HepG2 (cell line): ENCODE measurements at regions not wholly inside any gene's neighbourhood (a gene's known extent, or its start where the extent isn't known, plus 50 kb on each side); places are given as distances from the start of the nearest gene placed in this dataset.

Experiments
- ATAC-seq: fragments of 200-7000 bp; cut with Tn5 transposase; 3 replicates; pipeline ENCODE4 v1.9.1; 2020; ENCODE audit warnings: mild to moderate bottlenecking, moderate library complexity
- BruUV-seq: library from RNA; stranded (reverse); fragments of 400-500 nt; replicated peaks from 2 replicates; lab custom pipeline; 2021; lab: Mats Ljungman, UMichigan
- CTCF ChIA-PET: fragments of 300-600 bp; formaldehyde crosslinking; extraction: SDS; loops from one replicate; lab custom pipeline; 2021; ENCODE audit warnings: low total read pairs, inconsistent platforms, low intra/inter-chr PET ratio; lab: Yijun Ruan, JAX
- POLR2A ChIA-PET: fragments of 350-600 bp; sonication (Branson Sonifier 250); formaldehyde crosslinking; loops from one replicate; lab custom pipeline; 2020; ENCODE audit warnings: antibody characterized with exemption, inconsistent platforms; lab: Yijun Ruan, JAX
- DNase-seq: peaks from one replicate; pipeline ENCODE4 v3.0.0-alpha.2; 2015; ENCODE audit warnings: low spot score
- FAIRE-seq: peaks from 3 replicates; lab custom pipeline; 2011; peaks lifted over from hg19 to GRCh38; lab: Jason Lieb, UNC
- H2AFZ ChIP-seq: one replicate; pipeline ENCODE4 v1.6.1; 2011; ENCODE audit warnings: low read length, inconsistent platforms
- H3K27ac ChIP-seq: fragments of 300-600 bp; 3 replicates; pipeline ENCODE4 v1.8.0; 2011; ENCODE audit warnings: mixed run types, mild to moderate bottlenecking, mixed read lengths, low read length, inconsistent platforms; ENCODE audit not compliant: insufficient read depth; ENCODE audit errors: extremely low read length
- H3K27me3 ChIP-seq, 2 experiments: fragments of 200-600 bp in 1 of 2; 2 replicates in 1 of 2; 3 replicates in 1 of 2; pipeline versions ENCODE4 v1.6.0 to v1.8.0; 2011; ENCODE audit warnings: low read length in 2 of 2, mild to moderate bottlenecking in 2 of 2, moderate library complexity in 2 of 2, inconsistent platforms in 1 of 2; ENCODE audit not compliant: insufficient read depth in 2 of 2, control insufficient read depth in 1 of 2
- H3K36me3 ChIP-seq, 2 experiments: fragments of 200-600 bp in 1 of 2; replicated peaks in 1 of 2; 2 replicates in 1 of 2; 3 replicates in 1 of 2; pipeline versions ENCODE4 v1.5.1 to v1.8.0; 2011; ENCODE audit warnings: low read length in 2 of 2, inconsistent platforms in 1 of 2; ENCODE audit not compliant: insufficient read depth in 2 of 2, control insufficient read depth in 1 of 2
- H3K4me1 ChIP-seq: 2 replicates; pipeline ENCODE4 v1.5.1; 2012; ENCODE audit warnings: low read length, inconsistent platforms; ENCODE audit not compliant: insufficient read depth
- H3K4me2 ChIP-seq: 2 replicates; pipeline ENCODE4 v1.6.0; 2011; ENCODE audit warnings: low read depth, low read length, inconsistent platforms
- H3K4me3 ChIP-seq, 3 experiments: fragments of 200-600 bp in 1 of 3; sonication (generic), shearing (Covaris generic) in 1 of 3; replicated peaks in 1 of 3; 2 replicates each; pipeline ENCODE4 v1.5.1; 2011 to 2016; ENCODE audit warnings: low read length in 3 of 3, inconsistent platforms in 2 of 3, low read depth in 2 of 3, mild to moderate bottlenecking in 2 of 3, control low read depth in 1 of 3, mixed read lengths in 1 of 3; ENCODE audit not compliant: insufficient read depth in 1 of 3
- H3K79me2 ChIP-seq: one replicate; pipeline ENCODE4 v1.6.1; 2011; ENCODE audit warnings: low read length, inconsistent platforms; ENCODE audit not compliant: insufficient read depth
- H3K9ac ChIP-seq: 2 replicates; pipeline ENCODE4 v1.6.0; 2011; ENCODE audit warnings: mild to moderate bottlenecking, low read depth, low read length, inconsistent platforms; ENCODE audit not compliant: insufficient read depth
- H3K9me3 ChIP-seq: 2 replicates; pipeline ENCODE4 v1.5.1; 2012; ENCODE audit warnings: mild to moderate bottlenecking, low read length
- H4K20me1 ChIP-seq: 2 replicates; pipeline ENCODE4 v1.6.0; 2011; ENCODE audit warnings: inconsistent platforms, mild to moderate bottlenecking, low read length, moderate library complexity; ENCODE audit not compliant: insufficient read depth
- CC2D1A ChIP-seq: sonication (generic); formaldehyde crosslinking; IDR thresholded peaks from 2 replicates; pipeline ENCODE4 v1.8.1; 2023; ENCODE audit warnings: mild to moderate bottlenecking, missing genetic modification reagents
- EHMT2 ChIP-seq: fragments of 200-600 bp; sonication (generic); IDR thresholded peaks from 2 replicates; pipeline ENCODE4 v1.7.0; 2017; ENCODE audit warnings: antibody characterized with exemption, low read depth, low read length, borderline replicate concordance
- FIP1L1 ChIP-seq: fragments of 200-400 bp; formaldehyde crosslinking; IDR thresholded peaks from 2 replicates; pipeline ENCODE4 v1.6.1; 2018; ENCODE audit warnings: low read depth, mild to moderate bottlenecking, low read length, moderate library complexity, borderline replicate concordance; ENCODE audit not compliant: insufficient read depth
- FOXA3 ChIP-seq: IDR thresholded peaks from 2 replicates; pipeline ENCODE4 v1.6.1; 2016; ENCODE audit warnings: missing genetic modification reagents, missing compliant biosample characterization
- HNRNPH1 ChIP-seq: fragments of 200-400 bp; formaldehyde crosslinking; optimal IDR thresholded peaks from 2 replicates; pipeline ENCODE3; 2017; ENCODE audit warnings: mild to moderate bottlenecking, low read depth, low read length
- MIXL1 ChIP-seq: IDR thresholded peaks from 2 replicates; pipeline ENCODE4 v1.6.1; 2016
- SP1 ChIP-seq, 2 experiments: fragments of 450-650 bp in 1 of 2; sonication (generic) in 1 of 2; formaldehyde crosslinking in 1 of 2; IDR thresholded peaks; 2 replicates each; pipeline versions ENCODE4 v1.4.0 to v1.6.1; 2016 to 2020; ENCODE audit warnings: missing genetic modification reagents in 1 of 2
- ZFP36 ChIP-seq: fragments of 150-350 bp; IDR thresholded peaks from 2 replicates; pipeline ENCODE4 v1.6.1; 2018; ENCODE audit warnings: borderline replicate concordance, low read length, low read depth; ENCODE audit not compliant: partially characterized antibody
- ZMYM2 ChIP-seq: sonication (generic); formaldehyde crosslinking; IDR thresholded peaks from 2 replicates; pipeline ENCODE4 v1.8.0; 2022; ENCODE audit warnings: mild to moderate bottlenecking, missing genetic modification reagents
- ZNF256 ChIP-seq: sonication (generic); formaldehyde crosslinking; conservative IDR thresholded peaks from 2 replicates; pipeline ENCODE4 v1.4.0; 2020; ENCODE audit warnings: missing genetic modification reagents
- ZSCAN29 ChIP-seq: sonication (generic); formaldehyde crosslinking; conservative IDR thresholded peaks from 2 replicates; pipeline ENCODE4 v1.4.0; 2020; ENCODE audit warnings: mild to moderate bottlenecking, missing genetic modification reagents
- WGBS: methylation state at CpG from one replicate; pipeline ENCODE4 v1.1.6; 2017; ENCODE audit warnings: low lambda C conversion rate; 5-methylcytosine and 5-hydroxymethylcytosine counted together
- in situ Hi-C: cut with HindIII; loops from 2 replicates; pipeline ENCODE4 v1.10.0; 2017; ENCODE audit warnings: low pct_unique_long_range_greater_than_20kb; ENCODE audit not compliant: extremely low pct_ligation_motif_present
- intact Hi-C: fragments of 100-400 bp; cut with micrococcal nuclease; formaldehyde crosslinking; loops from one replicate; pipeline ENCODE4 v1.10.0; 2022; ENCODE audit not compliant: unreplicated experiment
- TF ChIP-seq, protein P1 (sequence below): sonication (generic); formaldehyde crosslinking; IDR thresholded peaks from 2 replicates; pipeline ENCODE4 v1.4.0; 2020; ENCODE audit warnings: mild to moderate bottlenecking, low read depth, missing genetic modification reagents
- TF ChIP-seq, protein P2 (sequence below): sonication (generic); formaldehyde crosslinking; IDR thresholded peaks from 2 replicates; pipeline ENCODE4 v1.8.1; 2023; ENCODE audit warnings: missing genetic modification reagents, inconsistent platforms, borderline replicate concordance
- TF ChIP-seq, protein P3 (sequence below): sonication (generic); formaldehyde crosslinking; IDR thresholded peaks from 2 replicates; pipeline ENCODE4 v1.5.0; 2020; ENCODE audit warnings: missing genetic modification reagents
- TF ChIP-seq, protein P4 (sequence below): sonication (generic); formaldehyde crosslinking; IDR thresholded peaks from 2 replicates; pipeline ENCODE4 v1.4.0; 2020; ENCODE audit warnings: missing genetic modification reagents
- TF ChIP-seq, protein P5 (sequence below): sonication (generic); formaldehyde crosslinking; IDR thresholded peaks from 2 replicates; pipeline ENCODE4 v1.8.1; 2023; ENCODE audit warnings: mild to moderate bottlenecking, inconsistent platforms, moderate library complexity, missing genetic modification reagents, borderline replicate concordance

DNA sequence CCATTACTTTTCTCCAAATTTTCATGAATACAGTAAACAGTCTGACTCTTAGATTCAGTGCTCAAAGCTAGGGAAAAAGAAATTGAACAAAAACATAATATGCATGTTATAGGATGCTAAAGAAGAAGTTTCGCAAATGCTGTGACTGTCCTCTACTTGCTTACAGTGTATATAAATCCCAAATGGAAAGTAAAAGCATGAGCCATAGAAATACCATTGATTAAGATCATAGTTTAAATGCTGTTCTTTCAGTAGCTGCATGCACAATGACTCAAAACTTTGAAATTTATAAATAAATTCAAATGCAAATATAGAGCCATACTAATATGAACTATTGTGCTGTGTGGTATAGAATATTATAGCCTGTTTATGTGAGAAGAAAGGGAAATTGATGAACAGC is 1113.9 kb upstream of the ACVR2A start:
- no peaks in the 10 kb centered on the region for H3K79me2 ChIP-seq
- FAIRE-seq (no peak), DNase-seq (no peak), ATAC-seq (no peak)
- H2AFZ ChIP-seq, result no peak overlapping the region
- ChIA-PET CTCF (no interaction called here), POLR2A (no interaction called here)
- no peaks in the 10 kb centered on the region for H3K9me3 ChIP-seq
- no peaks in the 10 kb centered on the region for H3K27me3 ChIP-seq
- H3K4me3 ChIP-seq, result no peak overlapping the region
- intact Hi-C loops, result loop anchor here (5.0 to 10.0 kb wide), 2 partner anchors 1181 to 1474 kb away; no protein-coding TSS in a partner anchor
- H3K27ac ChIP-seq, result no peak overlapping the region
- H3K4me2 ChIP-seq, result no peak overlapping the region
- no TSS peak for BruUV-seq
- H4K20me1 ChIP-seq, result no peaks in the 10 kb centered on the region; the same call in 1 of the 2 replicates
- in situ Hi-C loops, result loop anchor here (10.0 kb wide), 1 partner anchor 1184 kb away; no protein-coding TSS in a partner anchor
- H3K4me1 ChIP-seq, result peaks cover 8% of the 10 kb centered on the region
- 55% methylated on average over 1 of the region's 1 CpG for WGBS
- no peaks in the 10 kb centered on the region for H3K36me3 ChIP-seq
- TF ChIP-seq, protein P1, sequence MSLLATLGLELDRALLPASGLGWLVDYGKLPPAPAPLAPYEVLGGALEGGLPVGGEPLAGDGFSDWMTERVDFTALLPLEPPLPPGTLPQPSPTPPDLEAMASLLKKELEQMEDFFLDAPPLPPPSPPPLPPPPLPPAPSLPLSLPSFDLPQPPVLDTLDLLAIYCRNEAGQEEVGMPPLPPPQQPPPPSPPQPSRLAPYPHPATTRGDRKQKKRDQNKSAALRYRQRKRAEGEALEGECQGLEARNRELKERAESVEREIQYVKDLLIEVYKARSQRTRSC (CRISPR knock-in tag), result no peak
- TF ChIP-seq, protein P2, sequence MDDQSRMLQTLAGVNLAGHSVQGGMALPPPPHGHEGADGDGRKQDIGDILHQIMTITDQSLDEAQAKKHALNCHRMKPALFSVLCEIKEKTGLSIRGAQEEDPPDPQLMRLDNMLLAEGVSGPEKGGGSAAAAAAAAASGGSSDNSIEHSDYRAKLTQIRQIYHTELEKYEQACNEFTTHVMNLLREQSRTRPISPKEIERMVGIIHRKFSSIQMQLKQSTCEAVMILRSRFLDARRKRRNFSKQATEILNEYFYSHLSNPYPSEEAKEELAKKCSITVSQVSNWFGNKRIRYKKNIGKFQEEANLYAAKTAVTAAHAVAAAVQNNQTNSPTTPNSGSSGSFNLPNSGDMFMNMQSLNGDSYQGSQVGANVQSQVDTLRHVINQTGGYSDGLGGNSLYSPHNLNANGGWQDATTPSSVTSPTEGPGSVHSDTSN (CRISPR knock-in tag), result no peak
- TF ChIP-seq ZNF256 (CRISPR knock-in tag) (no peak), ZSCAN29 (CRISPR knock-in tag) (no peak), SP1 (IDR thresholded peaks at IDR 0.05) (no peak), SP1 (CRISPR knock-in tag; IDR thresholded peaks at IDR 0.05) (no peak), MIXL1 (no peak), ZFP36 (no peak), CC2D1A (CRISPR knock-in tag) (no peak), EHMT2 (no peak), ZMYM2 (no peak), HNRNPH1 (no peak), FIP1L1 (no peak), FOXA3 (CRISPR knock-in tag) (no peak)
- TF ChIP-seq, protein P3, sequence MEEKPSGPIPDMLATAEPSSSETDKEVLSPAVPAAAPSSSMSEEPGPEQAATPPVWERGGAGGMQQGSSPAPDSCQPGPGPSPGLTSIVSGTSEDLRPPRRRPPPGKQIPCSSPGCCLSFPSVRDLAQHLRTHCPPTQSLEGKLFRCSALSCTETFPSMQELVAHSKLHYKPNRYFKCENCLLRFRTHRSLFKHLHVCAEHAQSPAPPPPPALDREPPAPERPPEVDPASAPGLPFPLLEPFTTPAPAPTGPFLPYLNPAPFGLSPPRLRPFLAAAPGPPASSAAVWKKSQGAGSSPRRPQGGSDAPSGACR (CRISPR knock-in tag), result no peak
- TF ChIP-seq, protein P4, sequence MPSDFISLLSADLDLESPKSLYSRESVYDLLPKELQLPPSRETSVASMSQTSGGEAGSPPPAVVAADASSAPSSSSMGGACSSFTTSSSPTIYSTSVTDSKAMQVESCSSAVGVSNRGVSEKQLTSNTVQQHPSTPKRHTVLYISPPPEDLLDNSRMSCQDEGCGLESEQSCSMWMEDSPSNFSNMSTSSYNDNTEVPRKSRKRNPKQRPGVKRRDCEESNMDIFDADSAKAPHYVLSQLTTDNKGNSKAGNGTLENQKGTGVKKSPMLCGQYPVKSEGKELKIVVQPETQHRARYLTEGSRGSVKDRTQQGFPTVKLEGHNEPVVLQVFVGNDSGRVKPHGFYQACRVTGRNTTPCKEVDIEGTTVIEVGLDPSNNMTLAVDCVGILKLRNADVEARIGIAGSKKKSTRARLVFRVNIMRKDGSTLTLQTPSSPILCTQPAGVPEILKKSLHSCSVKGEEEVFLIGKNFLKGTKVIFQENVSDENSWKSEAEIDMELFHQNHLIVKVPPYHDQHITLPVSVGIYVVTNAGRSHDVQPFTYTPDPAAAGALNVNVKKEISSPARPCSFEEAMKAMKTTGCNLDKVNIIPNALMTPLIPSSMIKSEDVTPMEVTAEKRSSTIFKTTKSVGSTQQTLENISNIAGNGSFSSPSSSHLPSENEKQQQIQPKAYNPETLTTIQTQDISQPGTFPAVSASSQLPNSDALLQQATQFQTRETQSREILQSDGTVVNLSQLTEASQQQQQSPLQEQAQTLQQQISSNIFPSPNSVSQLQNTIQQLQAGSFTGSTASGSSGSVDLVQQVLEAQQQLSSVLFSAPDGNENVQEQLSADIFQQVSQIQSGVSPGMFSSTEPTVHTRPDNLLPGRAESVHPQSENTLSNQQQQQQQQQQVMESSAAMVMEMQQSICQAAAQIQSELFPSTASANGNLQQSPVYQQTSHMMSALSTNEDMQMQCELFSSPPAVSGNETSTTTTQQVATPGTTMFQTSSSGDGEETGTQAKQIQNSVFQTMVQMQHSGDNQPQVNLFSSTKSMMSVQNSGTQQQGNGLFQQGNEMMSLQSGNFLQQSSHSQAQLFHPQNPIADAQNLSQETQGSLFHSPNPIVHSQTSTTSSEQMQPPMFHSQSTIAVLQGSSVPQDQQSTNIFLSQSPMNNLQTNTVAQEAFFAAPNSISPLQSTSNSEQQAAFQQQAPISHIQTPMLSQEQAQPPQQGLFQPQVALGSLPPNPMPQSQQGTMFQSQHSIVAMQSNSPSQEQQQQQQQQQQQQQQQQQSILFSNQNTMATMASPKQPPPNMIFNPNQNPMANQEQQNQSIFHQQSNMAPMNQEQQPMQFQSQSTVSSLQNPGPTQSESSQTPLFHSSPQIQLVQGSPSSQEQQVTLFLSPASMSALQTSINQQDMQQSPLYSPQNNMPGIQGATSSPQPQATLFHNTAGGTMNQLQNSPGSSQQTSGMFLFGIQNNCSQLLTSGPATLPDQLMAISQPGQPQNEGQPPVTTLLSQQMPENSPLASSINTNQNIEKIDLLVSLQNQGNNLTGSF, result no peak
- TF ChIP-seq, protein P5, sequence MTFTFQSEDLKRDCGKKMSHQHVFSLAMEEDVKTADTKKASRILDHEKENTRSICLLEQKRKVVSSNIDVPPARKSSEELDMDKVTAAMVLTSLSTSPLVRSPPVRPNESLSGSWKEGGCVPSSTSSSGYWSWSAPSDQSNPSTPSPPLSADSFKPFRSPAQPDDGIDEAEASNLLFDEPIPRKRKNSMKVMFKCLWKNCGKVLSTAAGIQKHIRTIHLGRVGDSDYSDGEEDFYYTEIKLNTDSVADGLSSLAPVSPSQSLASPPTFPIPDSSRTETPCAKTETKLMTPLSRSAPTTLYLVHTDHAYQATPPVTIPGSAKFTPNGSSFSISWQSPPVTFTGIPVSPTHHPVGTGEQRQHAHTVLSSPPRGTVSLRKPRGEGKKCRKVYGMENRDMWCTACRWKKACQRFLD (CRISPR knock-in tag), result no peak
- no peak overlapping the region for H3K9ac ChIP-seq
